AG10803 (cell line): ENCODE measurements at regions not wholly inside any gene's neighbourhood (a gene's known extent, or its start where the extent isn't known, plus 50 kb on each side); places are given as distances from the start of the nearest gene placed in this dataset.

Experiments used
- DNase-seq: peaks from one replicate; pipeline ENCODE4 v3.0.0; 2010; ENCODE audit warnings: low read depth
- H3K4me3 ChIP-seq: 2 replicates; pipeline ENCODE4 v1.5.1; 2011; ENCODE audit warnings: mild to moderate bottlenecking, low read length, control low read depth
- CTCF ChIP-seq: conservative IDR thresholded peaks from 2 replicates; pipeline ENCODE4 v1.5.1; 2011; ENCODE audit warnings: mild to moderate bottlenecking, low read length, control low read depth, inconsistent platforms

GRCh38 chr4:136873555-136873954 is 658.7 kb downstream of the PCDH18 start:
- no peak overlapping the region for H3K4me3 ChIP-seq
- DNase-seq: no peak
- no peak for TF ChIP-seq CTCF

GRCh38 chr4:136867465-136867864 is 664.8 kb downstream of the PCDH18 start:
- no peak for DNase-seq
- TF ChIP-seq CTCF: no peak
- H3K4me3 ChIP-seq: no peak overlapping the region

DNA sequence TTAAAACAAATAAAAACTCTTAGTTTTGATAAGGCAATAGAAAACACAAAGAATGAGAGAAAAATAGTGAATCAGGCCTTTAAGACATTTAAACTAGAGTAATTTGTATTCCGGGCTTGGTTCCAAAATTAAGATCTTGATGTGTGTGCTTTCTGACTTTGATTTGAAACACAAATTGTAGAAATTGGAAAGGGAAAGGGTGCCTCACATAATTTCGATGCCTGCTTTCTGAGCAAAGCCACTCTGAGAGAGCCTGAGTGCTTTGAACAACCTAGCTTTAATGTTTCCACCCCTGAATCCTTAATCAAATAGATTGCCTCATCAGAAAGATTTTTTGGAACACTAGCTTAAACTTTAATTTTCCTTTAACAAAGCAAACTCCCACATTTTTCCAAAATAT is 666.8 kb downstream of the PCDH18 start:
- no peak overlapping the region for H3K4me3 ChIP-seq
- TF ChIP-seq CTCF: no peak

DNA sequence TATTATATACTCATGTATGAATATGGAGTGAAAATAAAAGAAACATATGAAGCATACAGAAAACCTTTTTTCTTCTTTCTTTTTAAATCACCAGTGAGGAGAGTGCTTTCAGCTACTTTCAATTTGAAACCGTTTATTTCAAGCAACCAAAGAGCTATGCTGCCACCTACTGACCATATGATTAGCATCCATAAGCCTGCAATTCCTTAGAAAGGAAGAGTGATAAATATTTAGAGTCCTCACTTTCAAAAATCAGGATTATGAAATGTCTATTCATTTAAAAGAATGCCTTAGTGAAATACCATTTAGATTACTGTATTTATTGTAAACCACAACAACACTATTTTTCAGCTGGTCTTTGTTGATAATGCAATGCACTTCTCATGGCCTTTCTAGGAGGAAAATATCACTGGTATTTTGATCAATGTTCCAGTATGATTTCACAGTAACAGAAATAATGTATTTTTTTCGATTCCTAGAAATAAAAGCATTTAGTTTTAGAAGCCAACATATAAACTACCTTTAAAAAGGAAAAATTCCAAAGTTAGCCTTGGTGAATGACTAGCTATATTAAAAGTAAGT is 667.6 kb downstream of the PCDH18 start:
- DNase-seq: peak; percentile 69
- peak; percentile 90 for TF ChIP-seq CTCF
- no peak overlapping the region for H3K4me3 ChIP-seq

More for the DNA sequence above, 666.8 kb downstream of the PCDH18 start:
- DNase-seq: no peak

- TF ChIP-seq CTCF: no peak
- no peak overlapping the region for H3K4me3 ChIP-seq
- DNase-seq: no peak
These were observed 668.5 kb downstream of the PCDH18 start for GRCh38 chr4:136863756-136864155.

- no peak for DNase-seq
- H3K4me3 ChIP-seq: no peak overlapping the region
- TF ChIP-seq CTCF: no peak
These were observed 669.6 kb downstream of the PCDH18 start for GRCh38 chr4:136862653-136863052.

DNA sequence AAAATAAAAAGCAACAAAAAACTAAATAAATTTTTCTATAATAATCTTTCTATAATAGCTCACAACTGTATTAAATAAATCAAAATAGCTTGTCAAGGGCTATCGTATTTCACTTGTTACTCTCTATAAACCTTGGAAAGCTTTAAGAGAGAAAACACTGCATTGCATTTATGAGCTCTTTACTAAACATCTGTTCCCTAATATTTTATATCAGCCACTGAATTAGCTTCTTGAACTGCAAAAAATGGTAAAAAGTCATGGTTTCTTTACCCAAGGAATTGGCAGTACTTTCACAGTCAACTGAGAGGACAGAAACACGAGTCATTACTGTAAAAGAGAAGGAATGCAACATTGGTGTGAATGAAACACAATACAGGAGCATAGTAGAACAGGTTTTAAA is 671.2 kb downstream of the PCDH18 start:
- no peak for TF ChIP-seq CTCF
- H3K4me3 ChIP-seq: no peak overlapping the region
- no peak for DNase-seq
